Left lung (tissue), 4 donors: ENCODE measurements at regions not wholly inside any gene's neighbourhood (a gene's known extent, or its start where the extent isn't known, plus 50 kb on each side); places are given as distances from the start of the nearest gene placed in this dataset.

Experiments used
- ATAC-seq: fragments of 200-7000 bp; cut with Tn5 transposase; one replicate; pipeline ENCODE4 v1.9.1; 2020; ENCODE audit warnings: moderate library complexity
- DNase-seq, 4 donors: peaks; one replicate each; pipeline ENCODE4 v3.0.0-alpha.2; 2013 to 2020
- H3K27ac ChIP-seq, 2 donors: fragments of 200-600 bp; sonication (generic) in 1 of 2; one replicate each; pipeline versions ENCODE4 v1.5.0 to v1.8.0; 2020 to 2021
- H3K27me3 ChIP-seq, 2 donors: fragments of 200-600 bp; sonication (generic) in 1 of 2; one replicate each; pipeline versions ENCODE4 v1.5.0 to v1.8.0; 2020 to 2021
- H3K36me3 ChIP-seq, 2 donors: fragments of 200-600 bp; sonication (generic) in 1 of 2; one replicate each; pipeline versions ENCODE4 v1.5.0 to v1.8.0; 2020 to 2021
- H3K4me1 ChIP-seq, 2 donors: fragments of 200-600 bp; one replicate each; pipeline ENCODE4 v1.8.0; 2021
- H3K4me3 ChIP-seq, 2 donors: fragments of 200-600 bp; sonication (generic) in 1 of 2; one replicate each; pipeline versions ENCODE4 v1.5.0 to v1.8.0; 2020 to 2021; ENCODE audit warnings: mild to moderate bottlenecking in 1 of 2
- H3K9me3 ChIP-seq, 2 donors: fragments of 200-600 bp; sonication (generic) in 1 of 2; one replicate each; pipeline versions ENCODE4 v1.5.0 to v1.8.0; 2020 to 2021
- intact Hi-C, 2 donors: fragments of 100-400 bp; cut with DNase I; formaldehyde crosslinking; loops; one replicate each; pipeline versions ENCODE4 v1.11.2 to v1.14.2; 2022
- TF ChIP-seq, protein P1 (sequence below), 2 donors: fragments of 200-600 bp; sonication (generic) in 1 of 2; IDR thresholded peaks; one replicate each; pipeline versions ENCODE4 v1.5.0 to v1.8.0; 2021; ENCODE audit warnings: antibody characterized with exemption in 2 of 2
- donor health status: DM: no; HTN: yes; CAD: no.
- donor health status: DM: no; HTN: no; CAD: no.

DNA sequence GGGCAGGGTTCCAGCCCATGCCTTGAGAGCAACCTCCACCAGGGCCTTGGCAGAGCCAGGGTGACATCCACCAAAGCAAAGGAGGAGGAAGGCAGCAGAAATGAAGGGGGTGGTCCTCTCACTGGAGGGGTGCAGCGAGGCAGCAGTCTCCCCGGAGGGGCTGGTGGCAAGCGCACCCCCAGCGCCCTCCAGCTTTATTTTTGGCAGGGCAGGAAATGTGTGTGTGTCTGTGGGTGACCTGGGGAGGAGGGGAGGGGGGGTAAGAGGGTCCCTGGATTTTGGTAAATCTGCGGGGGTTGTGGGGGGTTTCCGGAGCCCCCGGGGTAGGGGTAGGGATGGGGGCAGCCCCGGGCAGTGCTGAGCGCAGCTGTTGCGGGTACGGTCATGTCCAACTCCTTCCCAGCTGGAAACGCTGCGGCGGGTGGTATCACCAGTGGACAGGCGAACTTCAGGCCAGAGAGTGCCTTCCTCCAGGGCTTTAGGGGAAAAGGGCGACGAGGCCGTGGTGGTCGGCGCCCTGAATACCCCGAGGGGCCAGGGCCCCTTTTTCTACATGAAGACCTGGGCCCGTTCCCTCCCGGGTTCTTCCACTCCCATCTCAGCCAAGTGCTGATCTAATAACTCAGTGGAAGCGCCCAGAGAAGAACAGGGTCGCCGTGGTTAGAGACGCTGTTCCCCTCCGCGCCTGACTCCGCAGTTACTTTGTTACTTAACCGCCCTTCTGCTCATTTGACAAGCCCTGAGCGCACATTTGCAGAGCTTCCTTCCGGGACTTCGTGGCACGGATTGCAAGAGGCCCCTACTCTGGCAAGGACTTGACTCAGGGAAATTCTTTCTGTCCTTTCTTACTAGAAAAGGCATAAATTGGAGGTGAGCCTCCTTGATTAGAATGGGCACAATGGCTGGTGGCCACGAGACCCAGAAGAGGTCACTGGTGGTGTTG, 55.2 kb downstream of the FOS start:
- peak in 3 of 4 donors; percentile 30 to 81 (median 65) for DNase-seq

DNA sequence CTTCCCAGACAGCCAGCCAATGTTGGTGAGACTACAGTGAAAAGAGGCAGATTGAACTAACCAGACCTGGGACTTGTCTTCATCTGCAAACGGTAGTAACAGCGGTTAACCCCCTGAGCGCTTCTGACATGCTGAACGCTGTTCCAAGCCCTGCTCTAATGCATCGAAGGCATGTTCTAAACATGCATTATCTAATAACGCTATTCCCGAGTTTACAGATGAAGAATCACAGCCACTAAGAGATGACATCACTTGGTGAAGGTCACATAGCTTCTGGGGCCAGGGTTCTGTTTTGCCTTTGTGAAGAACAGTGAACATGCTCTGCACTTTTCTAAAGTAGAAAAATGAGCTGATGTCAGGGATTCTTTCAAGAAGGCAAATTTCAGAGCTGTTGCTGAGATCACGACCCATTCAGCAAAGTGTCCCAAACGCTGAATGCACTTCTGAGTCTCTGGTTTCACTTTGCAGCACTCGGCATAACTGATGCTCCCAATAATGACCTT, 56.0 kb downstream of the FOS start:
- Histone ChIP-seq H3K4me3 (peak overlapping the region in 1 of 2 donors; percentile 9), H3K9me3 (no peaks in the 10 kb centered on the region), H3K27me3 (no peaks in the 10 kb centered on the region), H3K27ac (peak overlapping the region; percentile 63 to 98), H3K36me3 (no peaks in the 10 kb centered on the region), H3K4me1 (peaks cover 0 to 70% of the 10 kb centered on the region in 2 donors)
- TF ChIP-seq, protein P1, sequence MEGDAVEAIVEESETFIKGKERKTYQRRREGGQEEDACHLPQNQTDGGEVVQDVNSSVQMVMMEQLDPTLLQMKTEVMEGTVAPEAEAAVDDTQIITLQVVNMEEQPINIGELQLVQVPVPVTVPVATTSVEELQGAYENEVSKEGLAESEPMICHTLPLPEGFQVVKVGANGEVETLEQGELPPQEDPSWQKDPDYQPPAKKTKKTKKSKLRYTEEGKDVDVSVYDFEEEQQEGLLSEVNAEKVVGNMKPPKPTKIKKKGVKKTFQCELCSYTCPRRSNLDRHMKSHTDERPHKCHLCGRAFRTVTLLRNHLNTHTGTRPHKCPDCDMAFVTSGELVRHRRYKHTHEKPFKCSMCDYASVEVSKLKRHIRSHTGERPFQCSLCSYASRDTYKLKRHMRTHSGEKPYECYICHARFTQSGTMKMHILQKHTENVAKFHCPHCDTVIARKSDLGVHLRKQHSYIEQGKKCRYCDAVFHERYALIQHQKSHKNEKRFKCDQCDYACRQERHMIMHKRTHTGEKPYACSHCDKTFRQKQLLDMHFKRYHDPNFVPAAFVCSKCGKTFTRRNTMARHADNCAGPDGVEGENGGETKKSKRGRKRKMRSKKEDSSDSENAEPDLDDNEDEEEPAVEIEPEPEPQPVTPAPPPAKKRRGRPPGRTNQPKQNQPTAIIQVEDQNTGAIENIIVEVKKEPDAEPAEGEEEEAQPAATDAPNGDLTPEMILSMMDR (IDR thresholded peaks at IDR 0.05): no peak
- intact Hi-C loops: no loop called here
- ATAC-seq (peak; percentile 16), DNase-seq (peak in 1 of 4 donors; percentile 15)

More for the DNA sequence above, 55.2 kb downstream of the FOS start:
- Histone ChIP-seq H3K27me3 (no peaks in the 10 kb centered on the region), H3K4me1 (peaks cover 0 to 62% of the 10 kb centered on the region in 2 donors), H3K36me3 (no peaks in the 10 kb centered on the region), H3K9me3 (no peaks in the 10 kb centered on the region), H3K4me3 (peak overlapping the region in 1 of 2 donors; percentile 9), H3K27ac (peak overlapping the region; percentile 63 to 98)
- ATAC-seq: peak; percentile 70
- intact Hi-C loops: no loop called here
- TF ChIP-seq, protein P1 (IDR thresholded peaks at IDR 0.05): no peak

DNA sequence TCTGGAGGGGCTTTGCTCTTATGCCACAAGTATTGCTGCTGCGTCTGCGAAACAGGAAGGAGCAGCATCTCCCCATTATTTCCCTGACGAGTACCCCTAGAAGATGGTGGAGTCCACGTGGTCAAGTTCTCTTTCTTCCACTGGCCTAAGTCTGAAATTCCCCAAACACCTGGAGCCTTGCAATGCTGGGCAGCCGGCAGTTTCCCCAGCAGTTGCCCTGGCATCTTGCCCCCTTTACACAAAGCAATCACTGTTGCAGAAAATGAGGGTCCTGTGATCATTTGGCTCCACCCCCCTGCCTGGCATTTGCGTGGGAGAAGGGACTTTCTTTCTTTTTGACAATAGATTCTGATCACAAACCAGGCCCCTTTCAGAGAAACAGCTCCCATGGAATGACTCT, 56.9 kb downstream of the FOS start:
- H3K36me3 ChIP-seq: no peaks in the 10 kb centered on the region
- DNase-seq (no peak), ATAC-seq (no peak)
- intact Hi-C loops: no loop called here
- H3K27me3 ChIP-seq: no peaks in the 10 kb centered on the region
- no peak overlapping the region for H3K4me3 ChIP-seq
- H3K9me3 ChIP-seq: no peaks in the 10 kb centered on the region
- peak overlapping the region in 1 of 2 donors; percentile 98 for H3K27ac ChIP-seq
- TF ChIP-seq, protein P1 (IDR thresholded peaks at IDR 0.05): no peak
- peaks cover 0 to 79% of the 10 kb centered on the region in 2 donors for H3K4me1 ChIP-seq

DNA sequence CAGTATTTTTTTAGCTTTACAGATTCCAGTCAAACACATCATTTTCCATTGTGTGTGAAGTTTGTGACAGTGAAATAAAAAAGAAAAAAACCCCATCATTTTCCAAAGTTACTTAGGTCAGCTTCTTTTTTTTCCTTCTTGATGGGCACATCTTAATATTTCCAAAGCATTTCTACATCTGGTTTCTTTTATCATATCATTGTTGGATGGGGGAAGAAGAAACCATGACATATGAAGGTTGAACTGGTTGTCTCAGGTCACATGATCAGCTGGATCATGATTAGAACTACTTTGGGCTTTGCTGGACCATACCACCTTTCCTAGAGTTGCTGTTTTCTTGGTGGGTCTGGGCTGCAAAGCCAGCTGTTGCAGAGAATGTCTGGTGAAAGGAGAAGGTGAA, 59.8 kb downstream of the FOS start:
- Histone ChIP-seq H3K4me3 (no peak overlapping the region), H3K27me3 (no peaks in the 10 kb centered on the region), H3K4me1 (peaks cover 11 to 87% of the 10 kb centered on the region in 2 donors), H3K9me3 (no peaks in the 10 kb centered on the region), H3K36me3 (no peaks in the 10 kb centered on the region), H3K27ac (peak overlapping the region in 1 of 2 donors; percentile 97)
- ATAC-seq: no peak
- DNase-seq: no peak
- TF ChIP-seq, protein P1 (IDR thresholded peaks at IDR 0.05): no peak
- intact Hi-C loops: no loop called here

DNA sequence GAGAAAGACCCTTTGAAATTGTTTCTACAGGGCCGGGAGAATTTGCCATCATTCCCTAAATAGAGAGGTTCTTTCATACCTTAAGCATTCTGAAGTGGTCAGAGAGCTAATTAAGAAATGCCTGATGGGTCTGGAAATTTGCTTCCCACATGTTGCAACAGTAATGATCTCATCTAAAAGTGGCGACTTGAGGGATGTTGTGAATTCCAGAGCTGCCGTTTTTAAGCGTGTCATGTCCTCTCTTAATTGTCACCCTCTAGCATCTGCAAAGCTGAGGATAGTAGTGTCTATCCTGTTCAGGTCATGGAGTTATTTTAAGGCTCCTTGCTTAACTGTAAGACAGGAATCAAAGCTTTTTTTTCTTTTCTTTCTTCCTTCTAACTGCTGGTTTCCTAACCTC, 60.4 kb downstream of the FOS start:
- TF ChIP-seq, protein P1 (IDR thresholded peaks at IDR 0.05): no peak
- no peak for ATAC-seq
- Histone ChIP-seq H3K27ac (peak overlapping the region in 1 of 2 donors; percentile 97), H3K27me3 (no peaks in the 10 kb centered on the region), H3K4me3 (no peak overlapping the region), H3K9me3 (no peaks in the 10 kb centered on the region), H3K36me3 (no peaks in the 10 kb centered on the region), H3K4me1 (peaks cover 11 to 88% of the 10 kb centered on the region in 2 donors)
- DNase-seq: no peak
- intact Hi-C loops: no loop called here
